ENCODE measurements at regions not wholly inside any gene's neighbourhood (a gene's known extent, or its start where the extent isn't known, plus 50 kb on each side); places are given as distances from the start of the nearest gene placed in this dataset.

DNA sequence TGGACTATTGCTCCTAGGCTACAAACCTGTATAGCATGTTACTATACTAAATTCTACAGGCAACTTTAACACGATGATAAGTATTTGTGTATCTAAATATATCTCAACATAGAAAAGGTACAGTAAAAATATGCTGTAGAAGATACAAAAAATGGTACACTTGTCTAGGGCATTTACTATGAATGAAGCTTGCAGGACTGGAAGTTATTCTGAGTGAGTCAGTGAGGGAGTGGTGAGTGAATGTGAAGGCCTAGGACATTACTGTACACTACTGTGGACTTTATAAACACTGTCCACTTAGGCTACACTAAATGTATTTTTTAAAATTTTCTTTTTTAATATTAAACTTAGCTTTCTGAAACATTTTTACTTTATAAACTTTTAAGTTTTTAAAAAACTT is 140.5 kb upstream of the SGO1 start:
- H3K36me3 ChIP-seq (ENCODE audit: control insufficient read depth, insufficient read depth, low read length), result no peaks in the 10 kb centered on the region
- no peak overlapping the region for H3K4me3 ChIP-seq (ENCODE audit: low read depth, low read length)
- DNase-seq (ENCODE audit: low read depth) (peak; percentile 39), FAIRE-seq (no peak)
- no peaks in the 10 kb centered on the region for H3K27me3 ChIP-seq (ENCODE audit: control insufficient read depth, insufficient read depth, low read length)
- TF ChIP-seq, protein P1, sequence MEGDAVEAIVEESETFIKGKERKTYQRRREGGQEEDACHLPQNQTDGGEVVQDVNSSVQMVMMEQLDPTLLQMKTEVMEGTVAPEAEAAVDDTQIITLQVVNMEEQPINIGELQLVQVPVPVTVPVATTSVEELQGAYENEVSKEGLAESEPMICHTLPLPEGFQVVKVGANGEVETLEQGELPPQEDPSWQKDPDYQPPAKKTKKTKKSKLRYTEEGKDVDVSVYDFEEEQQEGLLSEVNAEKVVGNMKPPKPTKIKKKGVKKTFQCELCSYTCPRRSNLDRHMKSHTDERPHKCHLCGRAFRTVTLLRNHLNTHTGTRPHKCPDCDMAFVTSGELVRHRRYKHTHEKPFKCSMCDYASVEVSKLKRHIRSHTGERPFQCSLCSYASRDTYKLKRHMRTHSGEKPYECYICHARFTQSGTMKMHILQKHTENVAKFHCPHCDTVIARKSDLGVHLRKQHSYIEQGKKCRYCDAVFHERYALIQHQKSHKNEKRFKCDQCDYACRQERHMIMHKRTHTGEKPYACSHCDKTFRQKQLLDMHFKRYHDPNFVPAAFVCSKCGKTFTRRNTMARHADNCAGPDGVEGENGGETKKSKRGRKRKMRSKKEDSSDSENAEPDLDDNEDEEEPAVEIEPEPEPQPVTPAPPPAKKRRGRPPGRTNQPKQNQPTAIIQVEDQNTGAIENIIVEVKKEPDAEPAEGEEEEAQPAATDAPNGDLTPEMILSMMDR (IDR thresholded peaks at IDR 0.05; ENCODE audit: insufficient read depth, low read length, severe bottlenecking), result no peak

DNA sequence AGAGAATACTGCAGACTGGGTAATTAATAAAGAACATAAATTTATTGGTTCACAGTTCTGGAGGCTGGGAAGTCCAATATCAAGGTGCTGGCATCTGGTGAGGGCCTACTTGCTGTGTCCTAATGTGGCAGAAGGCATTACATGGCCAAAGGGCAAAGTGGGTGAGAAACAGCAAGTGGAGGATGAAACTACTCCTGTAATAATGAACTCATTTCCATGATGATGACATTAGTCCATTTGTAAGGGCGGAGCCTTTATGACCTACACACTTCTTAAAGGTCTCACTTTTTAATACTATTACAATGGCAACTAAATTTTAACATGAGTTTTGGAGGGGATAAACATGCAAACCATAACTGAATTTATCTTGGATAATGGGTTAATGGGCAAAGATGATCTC is 139.6 kb upstream of the SGO1 start:
- H3K27me3 ChIP-seq (ENCODE audit: control insufficient read depth, insufficient read depth, low read length), result no peaks in the 10 kb centered on the region
- no peak overlapping the region for H3K4me3 ChIP-seq (ENCODE audit: low read depth, low read length)
- no peaks in the 10 kb centered on the region for H3K36me3 ChIP-seq (ENCODE audit: control insufficient read depth, insufficient read depth, low read length)
- FAIRE-seq (no peak), DNase-seq (ENCODE audit: low read depth) (no peak)
- TF ChIP-seq, protein P1 (IDR thresholded peaks at IDR 0.05; ENCODE audit: insufficient read depth, low read length, severe bottlenecking), result no peak

DNA sequence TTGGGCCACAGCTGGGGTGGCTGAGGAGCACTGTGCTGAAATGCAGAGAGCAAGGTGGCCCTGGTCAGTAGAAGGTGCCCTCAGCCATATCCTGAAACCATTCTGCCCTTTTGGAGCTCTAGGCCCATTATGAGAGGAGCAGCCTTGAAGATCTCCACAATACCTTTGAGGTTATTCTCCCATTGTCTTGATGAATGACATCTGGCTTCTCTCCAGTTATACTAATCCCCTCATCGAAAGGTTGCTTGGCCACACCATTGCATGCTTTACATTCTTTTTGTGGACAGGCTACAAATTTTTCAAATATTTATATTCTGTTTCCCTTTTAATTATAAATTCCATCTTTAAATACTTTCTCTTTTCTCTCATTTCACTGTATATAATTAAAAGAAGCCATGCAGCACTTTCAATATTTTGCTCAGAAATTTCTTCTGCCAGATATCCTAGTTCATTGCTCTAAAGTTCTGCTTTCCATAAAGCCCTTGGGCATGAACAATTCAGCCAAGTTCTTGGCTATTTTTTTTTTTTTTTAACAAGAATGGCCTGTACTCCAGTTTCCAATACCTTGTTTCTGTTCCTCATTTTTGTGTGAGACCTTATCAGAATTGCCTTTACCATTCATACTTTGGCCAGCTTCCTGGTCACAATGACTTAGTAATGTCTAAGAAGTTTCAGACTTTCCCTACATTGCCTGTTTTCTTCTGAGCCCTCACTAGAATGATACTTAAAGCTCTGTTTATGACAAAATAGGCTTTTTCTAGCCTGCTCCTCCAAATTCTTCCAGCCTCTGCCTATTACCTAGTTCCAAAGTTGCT is 138.9 kb upstream of the SGO1 start:
- TF ChIP-seq, protein P1 (IDR thresholded peaks at IDR 0.05; ENCODE audit: insufficient read depth, low read length, severe bottlenecking), result no peak
- H3K4me3 ChIP-seq (ENCODE audit: low read depth, low read length), result no peak overlapping the region
- FAIRE-seq, result no peak
- no peak for DNase-seq (ENCODE audit: low read depth)
- H3K36me3 ChIP-seq (ENCODE audit: control insufficient read depth, insufficient read depth, low read length), result no peaks in the 10 kb centered on the region
- H3K27me3 ChIP-seq (ENCODE audit: control insufficient read depth, insufficient read depth, low read length), result no peaks in the 10 kb centered on the region

DNA sequence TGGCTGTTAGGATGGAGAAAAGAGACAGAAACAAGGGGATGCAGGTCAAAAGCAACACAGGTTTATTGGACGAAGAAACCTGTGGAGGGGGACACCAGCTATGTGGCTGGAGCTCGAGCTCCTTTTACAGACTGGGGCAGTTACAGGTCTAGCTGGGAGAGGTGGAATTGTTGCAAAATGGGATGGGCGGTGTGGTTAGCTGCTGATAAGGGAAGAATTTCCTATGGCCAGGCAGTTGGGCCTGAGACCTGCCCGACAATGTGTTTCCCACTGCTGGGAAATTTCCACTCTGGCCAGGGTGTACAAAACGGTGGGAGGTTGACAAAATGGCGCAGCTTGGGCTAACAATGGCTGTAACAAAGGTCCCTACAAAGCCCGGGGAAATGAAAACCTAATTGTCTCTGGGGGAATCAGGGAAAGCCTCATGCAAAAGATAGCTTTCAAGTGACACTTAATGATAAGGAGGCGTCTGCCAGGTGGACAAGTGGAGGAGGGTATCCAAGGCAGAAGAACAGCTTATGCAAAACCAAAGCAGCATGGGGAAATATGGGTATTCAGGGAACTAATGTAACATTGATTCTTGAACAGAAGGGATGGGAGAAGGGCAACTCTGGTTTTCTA is 137.4 kb upstream of the SGO1 start:
- Histone ChIP-seq H3K27me3 (ENCODE audit: control insufficient read depth, insufficient read depth, low read length) (no peaks in the 10 kb centered on the region), H3K36me3 (ENCODE audit: control insufficient read depth, insufficient read depth, low read length) (no peaks in the 10 kb centered on the region), H3K4me3 (ENCODE audit: low read depth, low read length) (no peak overlapping the region)
- TF ChIP-seq, protein P1 (IDR thresholded peaks at IDR 0.05; ENCODE audit: insufficient read depth, low read length, severe bottlenecking), result no peak
- DNase-seq (ENCODE audit: low read depth), result no peak
- FAIRE-seq, result no peak

DNA sequence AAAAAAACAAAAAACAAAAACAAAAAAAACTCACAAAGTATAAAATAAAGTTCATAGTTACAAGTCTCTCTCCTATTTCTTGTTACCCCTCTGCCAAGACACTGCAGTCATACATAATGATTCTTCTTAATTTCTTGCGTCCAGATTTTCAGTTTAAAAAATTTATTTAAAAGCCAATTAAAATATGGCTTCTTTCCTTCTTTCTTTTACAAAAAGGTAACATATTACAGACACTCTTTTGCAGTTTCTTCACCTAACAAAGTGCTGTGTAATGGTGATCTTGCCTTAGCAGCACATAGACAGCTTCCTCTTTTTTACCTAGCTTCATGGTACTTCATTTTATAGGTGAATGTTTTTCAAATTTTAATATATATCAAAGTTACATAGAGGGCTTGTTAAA is 136.1 kb upstream of the SGO1 start:
- DNase-seq (ENCODE audit: low read depth) (no peak), FAIRE-seq (no peak)
- TF ChIP-seq, protein P1 (IDR thresholded peaks at IDR 0.05; ENCODE audit: insufficient read depth, low read length, severe bottlenecking), result no peak
- Histone ChIP-seq H3K27me3 (ENCODE audit: control insufficient read depth, insufficient read depth, low read length) (no peaks in the 10 kb centered on the region), H3K4me3 (ENCODE audit: low read depth, low read length) (no peak overlapping the region), H3K36me3 (ENCODE audit: control insufficient read depth, insufficient read depth, low read length) (no peaks in the 10 kb centered on the region)

Measured in bronchial epithelial cell (primary cell).